Left lung (tissue), 4 donors: ENCODE measurements at regions not wholly inside any gene's neighbourhood (a gene's known extent, or its start where the extent isn't known, plus 50 kb on each side); places are given as distances from the start of the nearest gene placed in this dataset.

Experiments used
- ATAC-seq: fragments of 200-7000 bp; cut with Tn5 transposase; one replicate; pipeline ENCODE4 v1.9.1; 2020; ENCODE audit warnings: moderate library complexity
- DNase-seq, 4 donors: peaks; one replicate each; pipeline ENCODE4 v3.0.0-alpha.2; 2013 to 2020
- H3K27ac ChIP-seq, 2 donors: fragments of 200-600 bp; sonication (generic) in 1 of 2; one replicate each; pipeline versions ENCODE4 v1.5.0 to v1.8.0; 2020 to 2021
- H3K27me3 ChIP-seq, 2 donors: fragments of 200-600 bp; sonication (generic) in 1 of 2; one replicate each; pipeline versions ENCODE4 v1.5.0 to v1.8.0; 2020 to 2021
- H3K36me3 ChIP-seq, 2 donors: fragments of 200-600 bp; sonication (generic) in 1 of 2; one replicate each; pipeline versions ENCODE4 v1.5.0 to v1.8.0; 2020 to 2021
- H3K4me1 ChIP-seq, 2 donors: fragments of 200-600 bp; one replicate each; pipeline ENCODE4 v1.8.0; 2021
- H3K4me3 ChIP-seq, 2 donors: fragments of 200-600 bp; sonication (generic) in 1 of 2; one replicate each; pipeline versions ENCODE4 v1.5.0 to v1.8.0; 2020 to 2021; ENCODE audit warnings: mild to moderate bottlenecking in 1 of 2
- H3K9me3 ChIP-seq, 2 donors: fragments of 200-600 bp; sonication (generic) in 1 of 2; one replicate each; pipeline versions ENCODE4 v1.5.0 to v1.8.0; 2020 to 2021
- intact Hi-C, 2 donors: fragments of 100-400 bp; cut with DNase I; formaldehyde crosslinking; loops; one replicate each; pipeline versions ENCODE4 v1.11.2 to v1.14.2; 2022
- TF ChIP-seq, protein P1 (sequence below), 2 donors: fragments of 200-600 bp; sonication (generic) in 1 of 2; IDR thresholded peaks; one replicate each; pipeline versions ENCODE4 v1.5.0 to v1.8.0; 2021; ENCODE audit warnings: antibody characterized with exemption in 2 of 2
- donor health status: DM: no; HTN: yes; CAD: no.
- donor health status: DM: no; HTN: no; CAD: no.

DNA sequence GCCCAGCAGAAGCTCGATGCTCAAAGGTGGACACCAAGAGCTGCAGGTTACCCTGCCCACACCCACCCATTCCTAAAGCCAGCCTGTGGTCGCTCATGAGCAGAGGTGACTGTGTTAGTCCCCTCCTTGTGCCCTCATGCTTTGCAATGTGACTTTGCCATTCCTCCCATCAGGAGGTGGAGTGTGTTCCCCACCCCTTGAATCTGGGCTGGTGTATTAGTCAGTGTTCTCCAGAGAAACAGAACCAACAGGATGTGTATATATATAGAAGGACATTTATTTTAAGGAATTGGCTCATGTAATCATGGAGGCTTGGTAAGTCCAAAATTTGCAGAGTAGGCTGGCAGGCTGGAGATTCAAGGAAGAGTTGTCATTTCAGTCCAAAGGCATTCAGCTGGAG is 54.4 kb upstream of the RNF24 start:
- H3K4me1 ChIP-seq = peaks cover 7 to 60% of the 10 kb centered on the region in 2 donors
- H3K27me3 ChIP-seq = no peaks in the 10 kb centered on the region
- no peaks in the 10 kb centered on the region for H3K9me3 ChIP-seq
- ATAC-seq (no peak), DNase-seq (no peak)
- H3K4me3 ChIP-seq = no peak overlapping the region
- intact Hi-C loops = no loop called here
- H3K36me3 ChIP-seq = no peaks in the 10 kb centered on the region
- TF ChIP-seq, protein P1, sequence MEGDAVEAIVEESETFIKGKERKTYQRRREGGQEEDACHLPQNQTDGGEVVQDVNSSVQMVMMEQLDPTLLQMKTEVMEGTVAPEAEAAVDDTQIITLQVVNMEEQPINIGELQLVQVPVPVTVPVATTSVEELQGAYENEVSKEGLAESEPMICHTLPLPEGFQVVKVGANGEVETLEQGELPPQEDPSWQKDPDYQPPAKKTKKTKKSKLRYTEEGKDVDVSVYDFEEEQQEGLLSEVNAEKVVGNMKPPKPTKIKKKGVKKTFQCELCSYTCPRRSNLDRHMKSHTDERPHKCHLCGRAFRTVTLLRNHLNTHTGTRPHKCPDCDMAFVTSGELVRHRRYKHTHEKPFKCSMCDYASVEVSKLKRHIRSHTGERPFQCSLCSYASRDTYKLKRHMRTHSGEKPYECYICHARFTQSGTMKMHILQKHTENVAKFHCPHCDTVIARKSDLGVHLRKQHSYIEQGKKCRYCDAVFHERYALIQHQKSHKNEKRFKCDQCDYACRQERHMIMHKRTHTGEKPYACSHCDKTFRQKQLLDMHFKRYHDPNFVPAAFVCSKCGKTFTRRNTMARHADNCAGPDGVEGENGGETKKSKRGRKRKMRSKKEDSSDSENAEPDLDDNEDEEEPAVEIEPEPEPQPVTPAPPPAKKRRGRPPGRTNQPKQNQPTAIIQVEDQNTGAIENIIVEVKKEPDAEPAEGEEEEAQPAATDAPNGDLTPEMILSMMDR (IDR thresholded peaks at IDR 0.05) = no peak
- H3K27ac ChIP-seq = no peak overlapping the region

DNA sequence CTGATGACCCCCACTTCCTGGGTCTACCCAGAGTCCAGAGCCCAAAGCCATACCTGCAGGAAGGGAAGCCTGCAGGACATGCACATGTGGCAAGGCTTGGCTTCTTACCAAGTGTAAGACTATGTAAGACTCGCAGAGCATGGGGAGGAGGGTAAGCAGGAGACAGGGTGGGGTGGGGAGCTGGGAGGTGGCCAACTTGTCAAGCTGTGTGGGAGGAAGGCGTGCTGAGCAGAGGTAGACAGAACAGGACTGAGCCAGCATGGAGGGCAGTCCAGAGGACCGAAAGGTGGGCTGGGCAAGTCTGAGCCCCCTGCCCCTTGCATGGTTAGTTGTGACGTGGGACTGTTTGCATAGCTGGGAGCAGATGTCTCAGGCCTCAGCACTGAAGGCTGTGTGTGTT is 53.4 kb upstream of the RNF24 start:
- Histone ChIP-seq H3K4me3 (no peak overlapping the region), H3K27me3 (no peaks in the 10 kb centered on the region), H3K9me3 (no peaks in the 10 kb centered on the region), H3K36me3 (no peaks in the 10 kb centered on the region), H3K27ac (peak overlapping the region in 1 of 2 donors; percentile 78), H3K4me1 (peaks cover 16 to 62% of the 10 kb centered on the region in 2 donors)
- ATAC-seq (no peak), DNase-seq (no peak)
- intact Hi-C loops = no loop called here
- TF ChIP-seq, protein P1 (IDR thresholded peaks at IDR 0.05) = no peak

GRCh38 chr20:4067600-4068261 is 52.4 kb upstream of the RNF24 start:
- TF ChIP-seq, protein P1 (IDR thresholded peaks at IDR 0.05) = no peak
- intact Hi-C loops = no loop called here
- DNase-seq (no peak), ATAC-seq (no peak)
- H3K4me3 ChIP-seq = no peak overlapping the region
- H3K9me3 ChIP-seq = no peaks in the 10 kb centered on the region
- peak overlapping the region in 1 of 2 donors; percentile 78 for H3K27ac ChIP-seq
- H3K27me3 ChIP-seq = no peaks in the 10 kb centered on the region
- no peaks in the 10 kb centered on the region for H3K36me3 ChIP-seq
- peaks cover 19 to 72% of the 10 kb centered on the region in 2 donors for H3K4me1 ChIP-seq

DNA sequence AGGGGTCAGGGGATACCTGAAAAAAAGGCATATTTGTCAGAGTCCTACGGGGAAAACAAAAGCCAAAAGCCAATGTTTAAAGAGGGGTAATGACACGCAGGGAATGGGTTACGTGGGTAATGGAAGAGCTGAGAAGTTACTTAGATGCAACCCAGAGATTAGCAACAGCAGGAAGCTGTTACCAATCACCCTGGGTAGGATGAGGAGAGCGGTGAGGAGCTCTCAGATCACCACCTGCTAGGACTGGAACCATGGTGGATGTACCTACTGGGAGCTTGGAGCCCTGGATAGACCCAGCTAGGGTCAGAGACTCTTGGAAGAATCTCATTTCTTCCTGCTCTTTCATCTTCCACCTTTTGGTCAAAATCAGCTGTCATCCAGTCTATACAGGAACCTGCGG is 51.2 kb upstream of the RNF24 start:
- peak overlapping the region in 1 of 2 donors; percentile 78 for H3K27ac ChIP-seq
- peaks cover 19 to 78% of the 10 kb centered on the region in 2 donors for H3K4me1 ChIP-seq
- no peak overlapping the region for H3K4me3 ChIP-seq
- ATAC-seq (no peak), DNase-seq (no peak)
- no peaks in the 10 kb centered on the region for H3K9me3 ChIP-seq
- TF ChIP-seq, protein P1 (IDR thresholded peaks at IDR 0.05) = no peak
- H3K27me3 ChIP-seq = no peaks in the 10 kb centered on the region
- H3K36me3 ChIP-seq = no peaks in the 10 kb centered on the region
- intact Hi-C loops = no loop called here

DNA sequence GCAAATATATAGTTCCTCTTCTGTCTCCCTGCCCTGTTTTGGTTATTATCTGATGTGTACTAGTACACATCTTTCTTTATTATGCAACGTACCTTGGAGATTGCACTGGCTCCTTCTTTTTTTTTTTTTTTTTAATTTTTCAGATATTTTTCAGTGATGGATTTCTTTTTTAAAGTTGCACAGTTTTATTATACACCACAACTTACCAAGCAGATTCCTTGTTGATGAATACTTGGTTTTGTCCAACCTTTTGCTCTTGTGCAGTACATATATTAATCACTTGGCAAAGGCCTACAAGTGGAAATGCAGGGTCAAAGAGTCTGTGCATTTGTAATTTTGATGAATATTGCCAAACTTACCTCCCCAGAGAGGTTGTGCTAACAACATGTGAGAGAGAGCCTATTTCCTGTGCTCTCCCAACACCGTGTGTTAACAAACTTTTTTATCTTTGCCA is 50.1 kb upstream of the RNF24 start:
- Histone ChIP-seq H3K4me3 (no peak overlapping the region), H3K9me3 (no peaks in the 10 kb centered on the region), H3K27ac (peak overlapping the region; percentile 78 to 81), H3K4me1 (peaks cover 19 to 83% of the 10 kb centered on the region in 2 donors), H3K36me3 (no peaks in the 10 kb centered on the region), H3K27me3 (no peaks in the 10 kb centered on the region)
- no peak for ATAC-seq
- TF ChIP-seq, protein P1 (IDR thresholded peaks at IDR 0.05) = no peak
- intact Hi-C loops = no loop called here
- no peak for DNase-seq
